B cell (primary cell): ENCODE measurements at regions not wholly inside any gene's neighbourhood (a gene's known extent, or its start where the extent isn't known, plus 50 kb on each side); places are given as distances from the start of the nearest gene placed in this dataset.

Experiments
- EZH2 ChIP-seq: IDR thresholded peaks from 2 replicates; pipeline ENCODE4 v1.6.1; 2012; ENCODE audit warnings: borderline replicate concordance, low read depth, mild to moderate bottlenecking, moderate library complexity, low read length; ENCODE audit not compliant: insufficient read depth, poor library complexity, severe bottlenecking
- TF ChIP-seq, protein P1 (sequence below): fragments of 200-600 bp; IDR thresholded peaks from one replicate; pipeline ENCODE4 v1.8.0; 2022; ENCODE audit warnings: antibody characterized with exemption, mild to moderate bottlenecking

DNA sequence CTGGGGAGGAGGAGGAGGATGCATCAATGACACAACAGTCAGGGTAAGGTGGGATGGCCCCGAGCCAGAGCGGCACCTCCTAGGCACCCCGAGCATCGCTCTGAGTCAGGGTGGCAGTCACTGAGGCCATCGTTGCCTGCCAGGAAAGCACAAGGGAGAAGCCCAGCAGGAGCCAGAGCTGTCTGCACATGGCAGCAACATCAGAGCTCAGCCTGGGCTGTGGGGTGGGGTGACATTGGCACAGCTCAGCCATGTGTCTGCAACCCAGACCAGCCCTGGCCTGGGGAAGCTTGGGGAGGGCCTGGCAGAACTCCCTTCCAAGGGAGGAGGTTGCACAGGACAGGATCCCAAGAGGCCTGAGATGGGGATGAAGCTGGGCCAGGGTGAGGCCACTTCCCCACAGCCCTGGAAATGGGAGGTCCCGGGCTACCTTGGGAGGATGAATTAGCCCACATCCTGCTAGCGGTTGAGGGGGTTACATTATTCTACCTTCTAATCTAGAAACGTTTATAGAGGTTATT is 255.6 kb downstream of the MAFB start:
- TF ChIP-seq, protein P1, sequence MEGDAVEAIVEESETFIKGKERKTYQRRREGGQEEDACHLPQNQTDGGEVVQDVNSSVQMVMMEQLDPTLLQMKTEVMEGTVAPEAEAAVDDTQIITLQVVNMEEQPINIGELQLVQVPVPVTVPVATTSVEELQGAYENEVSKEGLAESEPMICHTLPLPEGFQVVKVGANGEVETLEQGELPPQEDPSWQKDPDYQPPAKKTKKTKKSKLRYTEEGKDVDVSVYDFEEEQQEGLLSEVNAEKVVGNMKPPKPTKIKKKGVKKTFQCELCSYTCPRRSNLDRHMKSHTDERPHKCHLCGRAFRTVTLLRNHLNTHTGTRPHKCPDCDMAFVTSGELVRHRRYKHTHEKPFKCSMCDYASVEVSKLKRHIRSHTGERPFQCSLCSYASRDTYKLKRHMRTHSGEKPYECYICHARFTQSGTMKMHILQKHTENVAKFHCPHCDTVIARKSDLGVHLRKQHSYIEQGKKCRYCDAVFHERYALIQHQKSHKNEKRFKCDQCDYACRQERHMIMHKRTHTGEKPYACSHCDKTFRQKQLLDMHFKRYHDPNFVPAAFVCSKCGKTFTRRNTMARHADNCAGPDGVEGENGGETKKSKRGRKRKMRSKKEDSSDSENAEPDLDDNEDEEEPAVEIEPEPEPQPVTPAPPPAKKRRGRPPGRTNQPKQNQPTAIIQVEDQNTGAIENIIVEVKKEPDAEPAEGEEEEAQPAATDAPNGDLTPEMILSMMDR, result no peak
- TF ChIP-seq EZH2, result no peak
